Left forelimb (tissue), 1 donor: ENCODE measurements at regions not wholly inside any gene's neighbourhood (a gene's known extent, or its start where the extent isn't known, plus 50 kb on each side); places are given as distances from the start of the nearest gene placed in this dataset.

ENCODE experiments used
- DNase-seq: peaks from one replicate; pipeline ENCODE4 v3.0.0-alpha.2; 2018; ENCODE audit warnings: low spot score

GRCh38 chr5:1975898-1976765 lies 93.4 kb upstream of the IRX4 start:
- no peak for DNase-seq

DNA sequence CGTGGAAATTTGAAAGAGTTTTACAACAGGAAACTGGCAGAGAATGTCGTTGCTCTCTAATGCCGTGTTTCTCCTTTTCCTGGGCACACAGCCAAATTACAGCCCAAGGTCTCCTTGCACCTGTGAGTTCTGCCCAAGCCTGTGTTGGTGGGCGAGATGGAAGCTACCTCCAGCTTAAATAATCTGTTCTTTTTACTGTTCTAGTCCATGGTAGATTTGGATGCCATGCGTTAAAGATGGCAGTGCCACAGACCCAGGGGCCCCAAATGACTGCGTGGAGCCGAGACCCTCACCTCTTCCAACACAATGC lies 92.6 kb upstream of the IRX4 start:
- DNase-seq: no peak

DNA sequence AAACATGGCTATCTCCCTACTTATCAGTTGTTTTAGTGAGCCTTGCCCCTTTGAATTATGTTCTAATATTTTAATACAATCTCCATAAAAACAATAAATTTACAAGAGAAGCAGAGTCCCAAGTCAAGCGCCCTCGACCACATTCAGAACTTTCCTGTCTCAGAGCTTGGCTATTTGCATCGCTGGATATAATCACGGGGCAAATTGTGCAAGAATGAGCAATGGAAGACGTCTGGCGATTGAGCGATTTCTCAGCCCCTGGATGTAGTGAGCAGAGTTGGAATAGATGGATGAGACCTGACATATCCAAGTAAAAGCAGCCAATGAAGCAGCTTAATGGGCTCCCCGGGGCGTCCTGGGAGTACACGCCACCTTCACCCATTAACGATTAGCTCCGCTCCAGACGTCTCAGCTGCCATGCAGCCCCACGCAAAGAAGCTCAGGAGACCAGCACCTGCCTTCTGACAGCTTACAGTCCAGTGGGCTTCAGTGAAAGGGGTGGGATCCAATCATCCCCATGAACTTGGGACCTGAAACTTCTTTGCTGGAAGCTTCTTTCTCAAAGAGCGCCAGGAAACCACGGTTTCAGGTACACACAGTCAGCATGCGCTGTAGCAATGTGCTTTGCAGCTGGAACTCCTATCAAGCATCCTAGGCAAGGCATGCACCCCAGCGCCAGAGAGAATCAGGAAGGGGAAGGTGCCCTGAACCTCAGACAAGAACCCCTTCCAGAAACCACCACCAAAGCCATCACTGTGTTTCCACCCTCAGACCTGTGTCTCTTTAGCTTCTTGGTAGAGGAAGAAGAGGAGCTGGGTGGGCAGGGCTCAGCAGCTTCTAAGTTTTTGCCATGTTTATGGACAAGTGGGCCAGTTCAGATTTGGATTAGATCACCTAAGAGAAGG lies 92.0 kb upstream of the IRX4 start:
- no peak for DNase-seq

DNA sequence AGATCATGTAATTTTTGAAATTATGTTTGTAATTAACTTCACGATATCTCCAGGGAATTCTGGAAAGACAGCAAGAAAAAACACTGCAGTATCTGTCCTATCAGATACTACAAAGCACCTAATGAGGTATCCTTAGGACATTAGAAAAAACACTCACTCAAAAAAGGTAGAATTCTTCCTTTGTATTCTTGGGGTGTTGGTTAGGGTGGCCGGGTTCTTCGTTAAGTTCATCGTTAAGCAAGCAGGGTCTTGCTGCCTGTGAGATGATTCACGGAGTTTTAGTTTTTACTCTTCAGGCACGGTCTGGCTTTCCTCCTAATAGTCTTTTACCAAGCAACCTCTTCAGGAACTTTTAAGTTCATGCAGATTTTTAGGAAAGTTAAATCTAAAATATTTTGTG lies 91.4 kb upstream of the IRX4 start:
- DNase-seq: no peak

DNA sequence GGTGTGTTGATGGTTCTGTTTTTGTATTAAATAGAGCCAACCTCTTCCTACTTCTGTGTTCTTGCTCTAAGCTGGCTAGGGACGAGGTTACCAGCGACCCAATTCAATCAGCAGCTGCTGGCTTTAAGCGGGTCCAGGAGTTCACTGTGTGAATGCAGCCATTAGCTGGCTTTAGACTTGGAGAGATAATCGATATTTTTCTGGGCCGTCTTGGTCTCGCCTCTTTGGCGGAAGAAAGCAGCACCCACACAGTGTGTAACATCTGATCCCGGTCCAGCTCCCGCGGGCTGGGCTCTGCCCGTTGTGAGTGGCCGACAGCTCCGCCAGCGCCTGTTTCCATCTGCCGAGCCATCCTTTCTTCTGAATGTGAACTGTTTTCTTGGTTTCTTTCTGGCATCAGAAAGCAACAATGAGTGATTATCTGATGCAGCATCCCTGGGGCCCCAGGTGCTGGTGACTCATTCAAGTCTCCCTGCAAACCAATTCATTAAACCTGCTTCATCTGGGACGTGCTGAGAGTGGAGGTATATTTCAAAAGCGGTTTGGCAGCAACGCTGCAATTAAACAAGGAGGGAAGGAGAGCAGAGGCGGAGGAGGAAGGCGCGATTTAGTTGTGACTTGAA lies 90.8 kb upstream of the IRX4 start:
- DNase-seq: no peak

- no peak for DNase-seq
Measured at GRCh38 chr5:1971944-1972343, 89.2 kb upstream of the IRX4 start.

GRCh38 chr5:1967736-1968135 lies 85.0 kb upstream of the IRX4 start:
- DNase-seq: no peak

DNA sequence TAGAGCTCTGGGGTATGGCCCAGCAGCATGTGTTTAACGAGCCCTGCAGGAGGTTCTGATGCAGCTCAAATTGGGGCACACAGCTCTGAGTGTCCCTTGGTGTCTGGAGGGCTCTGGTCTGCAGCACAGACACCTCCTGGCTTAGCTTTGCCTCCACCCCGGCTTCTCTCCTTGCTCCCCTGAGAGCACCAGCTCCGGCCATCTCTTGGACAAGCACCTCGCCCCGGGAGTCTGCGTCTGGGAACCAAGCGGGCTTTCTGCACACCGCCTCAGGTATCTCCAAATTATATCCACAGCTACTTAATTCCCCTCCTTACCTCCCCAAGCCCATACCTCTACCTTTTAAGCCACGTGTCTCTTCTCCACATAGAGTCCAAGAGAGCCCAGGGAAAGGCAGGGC lies 83.7 kb upstream of the IRX4 start:
- no peak for DNase-seq

DNA sequence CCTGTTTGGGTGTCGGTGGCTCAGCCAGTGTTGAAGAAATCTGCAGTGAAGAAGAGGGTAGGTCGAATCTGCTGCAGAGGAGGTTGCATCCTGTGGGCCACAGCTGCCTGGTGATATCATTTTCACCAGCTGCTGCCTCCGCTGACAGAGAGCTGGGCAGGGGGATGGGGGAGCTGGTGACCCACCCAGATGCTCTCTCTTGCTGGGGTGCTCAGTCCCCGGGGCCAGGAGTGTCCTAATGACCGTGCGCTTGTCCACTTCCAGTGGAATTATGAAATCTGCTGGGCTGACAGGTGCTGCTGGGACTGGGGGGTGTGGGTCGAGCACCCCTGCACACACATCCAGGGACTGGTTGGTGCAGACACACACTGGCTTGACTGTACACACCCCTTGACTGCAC lies 83.2 kb upstream of the IRX4 start:
- DNase-seq: no peak

DNA sequence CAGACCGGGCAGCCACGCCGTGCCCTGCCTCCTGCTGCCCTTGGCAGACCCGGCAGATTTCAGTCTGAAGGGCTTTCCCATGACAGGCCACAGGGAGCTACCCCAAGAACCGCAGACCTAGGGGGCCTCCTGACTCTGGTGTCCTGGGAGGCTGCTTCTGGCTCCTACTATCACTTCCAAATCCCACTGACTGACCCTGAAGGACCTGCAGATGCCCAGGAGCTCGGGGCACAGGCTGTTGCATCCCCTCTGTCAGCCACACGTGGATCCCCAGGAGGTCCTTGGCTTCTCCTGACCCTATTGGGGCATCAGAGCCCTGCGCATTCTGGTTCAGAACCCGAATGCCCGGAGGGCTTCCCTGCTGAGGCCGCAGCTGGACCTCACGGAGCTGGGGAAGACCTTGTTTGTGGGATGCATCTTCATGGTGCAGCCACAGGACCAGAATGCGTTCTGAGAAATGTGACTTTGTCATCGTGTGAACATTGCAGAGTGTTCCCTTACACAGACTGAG lies 81.3 kb upstream of the IRX4 start:
- DNase-seq: no peak

DNA sequence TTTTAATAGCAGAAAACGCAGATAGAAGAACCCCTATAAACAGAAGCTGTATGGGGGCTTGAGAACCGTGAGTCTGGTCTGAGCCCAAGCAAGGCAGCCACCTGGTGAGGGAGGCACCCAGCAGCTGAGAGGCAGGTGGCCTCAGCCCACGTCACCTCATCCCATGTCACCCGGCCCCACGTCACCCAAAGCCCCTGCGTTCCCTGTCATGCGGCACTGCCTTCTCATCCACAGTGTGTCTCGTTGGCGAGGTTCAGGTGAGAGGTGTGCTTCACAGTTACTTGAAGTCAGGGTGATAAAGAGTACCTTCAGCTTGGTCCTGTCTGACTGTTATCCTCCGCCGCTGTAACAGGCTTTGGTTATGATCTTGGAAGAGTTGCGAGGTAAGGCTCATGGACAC lies 80.6 kb upstream of the IRX4 start:
- DNase-seq: no peak

GRCh38 chr5:1962619-1963355 lies 80.1 kb upstream of the IRX4 start:
- no peak for DNase-seq

GRCh38 chr5:1961952-1962595 lies 79.3 kb upstream of the IRX4 start:
- DNase-seq: no peak

- DNase-seq: no peak
Measured at GRCh38 chr5:1961304-1961946, 78.7 kb upstream of the IRX4 start.

- no peak for DNase-seq
Measured at GRCh38 chr5:1960595-1961303, 78.0 kb upstream of the IRX4 start.

GRCh38 chr5:1959725-1960581 lies 77.2 kb upstream of the IRX4 start:
- no peak for DNase-seq

DNA sequence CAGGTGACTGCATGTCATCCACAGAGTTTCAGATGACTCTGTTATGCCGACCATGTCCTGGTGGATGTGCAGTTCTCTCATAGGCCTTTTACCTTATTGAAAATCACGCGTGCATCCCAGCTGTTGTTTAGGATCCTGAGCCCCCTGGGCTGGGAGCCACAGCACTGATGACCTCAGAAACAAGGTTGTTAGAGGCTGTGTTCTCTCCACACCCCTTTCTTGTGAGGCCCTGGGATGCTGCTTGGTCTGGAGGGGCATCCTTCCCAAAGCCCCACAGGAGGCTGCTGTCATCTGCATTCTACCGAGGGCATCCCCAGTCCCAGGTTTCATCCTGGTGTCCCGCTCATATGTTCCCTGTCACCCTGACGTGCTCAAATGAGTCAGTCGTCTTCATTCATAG lies 76.5 kb upstream of the IRX4 start:
- no peak for DNase-seq

- DNase-seq: no peak
Measured at GRCh38 chr5:1958211-1959010, 75.7 kb upstream of the IRX4 start.
